ENCODE measurements at regions not wholly inside any gene's neighbourhood (a gene's known extent, or its start where the extent isn't known, plus 50 kb on each side); places are given as distances from the start of the nearest gene placed in this dataset.

GRCh38 chr12:92027243-92027642 lies 118.4 kb downstream of the BTG1 start:
- TF ChIP-seq CTCF (IDR thresholded peaks at IDR 0.05) (no peak), POLR2A (IDR thresholded peaks at IDR 0.05) (no peak)

Measured in heart left ventricle (tissue), 13 donors.